GM23248 (cell line): ENCODE measurements at regions not wholly inside any gene's neighbourhood (a gene's known extent, or its start where the extent isn't known, plus 50 kb on each side); places are given as distances from the start of the nearest gene placed in this dataset.

ENCODE experiments used
- EZH2 ChIP-seq: fragments of 200-600 bp; sonication (generic); IDR thresholded peaks from 2 replicates; pipeline ENCODE4 v1.6.1; 2018; ENCODE audit warnings: antibody characterized with exemption, mild to moderate bottlenecking; ENCODE audit not compliant: insufficient read depth, poor library complexity, severe bottlenecking
- EZH2phosphoT487 ChIP-seq: fragments of 200-600 bp; sonication (generic); IDR thresholded peaks from 2 replicates; pipeline ENCODE4 v1.6.1; 2018; ENCODE audit warnings: antibody characterized with exemption, moderate library complexity, mild to moderate bottlenecking, low read depth; ENCODE audit not compliant: insufficient read depth

DNA sequence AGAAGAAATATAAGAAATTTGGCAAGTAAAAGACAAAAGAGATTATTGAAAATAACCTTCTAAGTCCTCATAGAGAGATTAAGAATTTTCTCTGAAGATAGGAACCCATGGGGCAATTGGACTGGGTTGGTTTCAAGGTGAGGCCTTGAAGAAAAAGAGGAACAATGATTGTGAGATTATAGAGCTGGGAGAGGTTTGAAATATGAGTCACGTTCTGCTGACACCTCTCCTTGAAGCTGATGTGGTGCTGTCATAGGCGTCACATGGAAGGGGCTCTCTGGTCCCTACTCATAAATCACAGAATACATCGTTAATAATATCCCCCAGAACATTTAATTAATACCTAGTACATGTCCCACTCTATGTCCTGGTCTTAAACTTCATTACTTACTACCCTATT, 227.6 kb upstream of the PDE3A start:
- TF ChIP-seq EZH2 = no peak
- TF ChIP-seq EZH2phosphoT487 = no peak
